GM21515 (cell line): ENCODE measurements at regions not wholly inside any gene's neighbourhood (a gene's known extent, or its start where the extent isn't known, plus 50 kb on each side); places are given as distances from the start of the nearest gene placed in this dataset.

Experiments
- ATAC-seq: cut with Tn5 transposase; IDR thresholded peaks from one replicate; pipeline ENCODE4 v1.9.1; 2021; ENCODE audit not compliant: unreplicated experiment

DNA sequence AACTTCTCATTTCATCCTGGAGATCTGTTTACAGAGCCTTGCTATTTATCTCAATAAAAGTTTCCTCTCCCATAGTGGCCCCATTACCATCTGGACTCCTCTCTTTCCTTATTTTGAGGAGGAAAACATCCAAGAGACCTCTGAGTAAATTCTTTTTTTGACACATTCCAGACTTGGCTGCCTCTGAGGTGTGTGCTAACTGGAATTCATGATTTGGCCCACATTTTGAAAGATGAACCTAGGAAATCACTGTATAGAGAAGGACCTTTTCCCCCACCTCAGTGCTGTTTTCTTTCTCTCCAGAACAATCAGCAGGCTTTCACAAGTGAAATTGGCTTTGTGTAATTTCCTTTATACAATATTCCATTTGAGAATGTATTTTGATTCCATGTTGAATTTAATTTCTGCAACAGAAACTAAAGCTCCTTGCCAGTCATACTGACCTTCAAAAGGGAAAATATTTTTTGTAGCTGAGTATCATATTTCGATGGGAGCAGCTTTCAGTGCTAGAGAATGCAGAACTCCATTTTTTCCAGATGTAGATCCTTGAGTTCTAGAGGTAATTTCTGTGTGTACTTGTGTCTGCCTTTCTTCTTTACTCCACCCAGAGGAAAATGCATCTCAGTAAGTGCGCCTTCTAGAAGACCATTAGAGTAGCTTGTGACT, 244.9 kb upstream of the RGS6 start:
- no peak for ATAC-seq

DNA sequence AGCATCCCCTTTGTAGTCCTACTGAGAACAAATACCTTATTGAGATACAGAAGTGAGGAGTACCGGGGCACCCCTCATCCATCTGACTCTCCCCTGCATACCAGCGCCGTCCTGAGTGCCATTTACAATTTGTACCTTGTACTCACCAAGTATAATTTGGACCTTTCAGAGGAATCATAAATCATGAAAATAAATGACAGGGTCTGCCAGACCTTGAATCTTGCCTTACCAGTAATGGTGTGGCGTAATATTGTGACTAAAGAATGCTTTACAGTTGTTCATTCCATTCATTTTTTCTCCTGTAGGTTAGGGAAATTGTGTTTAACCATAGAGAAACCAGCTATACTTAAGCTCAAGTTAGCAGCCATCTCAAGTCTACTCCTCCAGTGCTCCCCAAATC, 243.7 kb upstream of the RGS6 start:
- ATAC-seq: no peak

DNA sequence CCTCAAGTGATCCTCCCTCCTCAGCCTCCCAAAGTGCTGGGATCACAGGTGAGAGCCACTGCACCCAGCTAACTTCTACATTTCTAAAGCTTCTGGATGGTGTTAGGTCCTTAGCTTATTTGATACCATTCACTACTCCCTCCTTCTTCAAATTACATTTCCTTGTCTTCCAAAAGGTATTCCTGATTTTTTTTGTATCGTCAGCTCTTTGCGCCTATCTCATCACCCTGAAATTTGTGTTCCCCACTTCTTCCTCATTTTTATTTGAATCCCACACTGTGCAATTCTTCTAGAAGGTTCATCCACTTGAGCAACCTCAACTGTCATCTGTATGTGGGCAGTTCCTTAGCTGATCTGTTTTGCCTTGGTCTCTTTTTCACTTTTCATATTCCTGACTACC, 241.8 kb upstream of the RGS6 start:
- no peak for ATAC-seq

DNA sequence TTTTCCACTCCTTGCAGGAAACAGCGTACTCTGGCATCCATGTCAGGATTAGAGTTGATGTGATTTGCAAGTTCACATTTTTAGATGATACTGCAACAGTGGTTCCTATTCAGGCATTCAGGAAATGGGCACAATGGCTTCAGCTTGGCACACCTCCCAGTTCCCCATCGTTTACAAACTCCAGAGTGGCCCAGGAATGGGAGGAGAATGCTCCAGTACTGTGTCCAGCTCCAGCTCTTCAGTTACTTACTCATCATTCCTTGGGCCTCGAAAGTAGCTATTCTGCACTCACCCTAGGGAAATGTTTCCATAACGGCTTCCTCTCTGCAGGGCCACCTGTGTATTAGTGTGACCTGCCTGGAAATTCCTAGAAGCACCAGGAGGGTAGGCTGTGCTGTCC, 239.7 kb upstream of the RGS6 start:
- no peak for ATAC-seq

DNA sequence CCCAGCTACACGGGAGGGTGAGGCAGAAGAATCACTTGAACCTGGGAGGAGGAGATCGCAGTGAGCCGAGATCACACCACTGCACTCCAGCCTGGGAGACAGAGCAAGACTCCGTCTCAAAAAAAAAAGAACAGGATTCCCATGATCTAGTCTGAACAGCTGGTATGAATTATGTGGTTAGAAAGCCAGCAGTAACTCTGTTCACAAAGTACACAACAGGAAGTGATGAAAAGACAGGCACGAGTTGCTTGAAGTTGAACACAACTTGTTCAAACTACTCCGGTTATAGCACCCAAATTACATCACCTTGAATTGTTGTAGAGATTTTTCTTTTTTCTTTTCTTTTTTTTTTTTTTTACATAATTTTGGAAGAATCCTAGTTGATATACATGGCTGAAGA, 238.8 kb upstream of the RGS6 start:
- ATAC-seq: no peak

DNA sequence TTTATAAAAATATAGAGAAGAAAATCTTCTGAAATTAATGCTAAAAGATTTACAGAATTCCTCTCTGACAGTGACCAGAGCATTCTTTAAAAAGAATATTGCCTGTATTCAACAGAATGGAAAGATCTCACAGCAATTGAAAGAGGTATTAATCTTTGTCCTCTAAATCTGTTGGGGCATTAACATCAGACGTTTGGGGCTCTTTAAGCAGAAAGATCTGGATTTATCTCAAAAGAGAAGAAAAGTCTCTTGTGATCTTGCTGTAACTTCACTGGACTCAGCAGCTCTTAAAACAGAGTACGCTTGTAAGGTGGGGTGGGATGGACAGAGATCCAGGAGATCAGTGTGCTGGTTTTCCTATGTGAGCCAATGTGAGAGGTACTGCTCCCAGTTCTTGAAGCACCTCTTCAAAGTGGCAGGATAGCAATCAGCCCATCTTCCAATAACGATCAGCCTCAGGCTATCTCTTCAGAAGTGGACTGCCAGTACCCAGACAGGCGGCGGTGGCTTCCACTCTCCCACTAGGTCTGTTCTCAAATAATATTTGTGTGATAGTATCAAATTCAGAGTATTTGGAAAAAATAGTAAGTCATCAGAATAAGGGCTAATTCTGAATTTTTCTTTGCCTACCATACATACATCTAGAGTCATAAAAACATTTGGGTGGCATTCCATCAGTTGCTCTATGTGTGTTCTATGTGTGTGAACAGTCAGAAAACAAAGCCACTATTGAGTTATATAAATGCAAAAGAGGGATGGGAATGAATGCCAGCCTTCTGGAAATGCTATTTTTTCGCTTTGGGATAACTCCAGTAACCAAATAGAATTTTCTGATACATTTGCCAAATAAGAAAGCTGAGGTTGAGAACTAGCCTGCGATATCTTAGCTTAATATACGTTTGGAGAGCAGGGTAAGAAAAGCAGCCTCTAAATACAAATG, 237.4 kb upstream of the RGS6 start:
- ATAC-seq: no peak

DNA sequence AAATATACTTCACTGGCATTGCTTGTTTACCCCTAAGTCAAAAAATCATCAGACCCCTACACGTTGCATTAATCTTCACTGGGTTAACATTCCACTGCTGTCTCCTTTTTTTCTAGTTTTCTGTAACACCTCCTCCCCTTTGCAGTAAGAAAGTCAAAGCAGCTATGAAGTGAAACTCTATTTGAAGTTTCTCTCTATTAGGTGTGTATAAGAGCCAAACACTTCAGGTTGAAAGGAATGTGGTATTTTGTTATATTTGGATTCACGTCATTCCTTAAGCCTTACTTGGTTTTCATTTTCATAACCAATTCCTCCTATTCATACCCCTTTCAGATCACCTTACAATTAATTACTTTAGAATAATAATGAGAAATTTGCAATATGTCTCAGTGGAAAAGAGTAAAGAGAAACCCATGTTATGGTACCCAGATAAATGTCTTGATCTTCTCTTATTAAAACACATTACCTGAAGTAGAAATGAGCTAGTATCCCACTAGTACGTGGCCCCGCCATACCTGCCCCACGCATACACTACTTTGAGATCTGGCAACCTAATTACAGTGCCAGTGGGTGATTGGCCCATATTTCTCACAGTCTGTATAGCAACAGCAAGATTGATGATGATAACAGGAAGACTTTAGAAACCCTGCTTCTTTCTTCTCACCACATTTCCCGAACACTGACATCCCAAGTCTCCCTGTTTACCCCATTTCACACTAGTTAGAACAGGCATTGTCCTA, 236.4 kb upstream of the RGS6 start:
- ATAC-seq: no peak

DNA sequence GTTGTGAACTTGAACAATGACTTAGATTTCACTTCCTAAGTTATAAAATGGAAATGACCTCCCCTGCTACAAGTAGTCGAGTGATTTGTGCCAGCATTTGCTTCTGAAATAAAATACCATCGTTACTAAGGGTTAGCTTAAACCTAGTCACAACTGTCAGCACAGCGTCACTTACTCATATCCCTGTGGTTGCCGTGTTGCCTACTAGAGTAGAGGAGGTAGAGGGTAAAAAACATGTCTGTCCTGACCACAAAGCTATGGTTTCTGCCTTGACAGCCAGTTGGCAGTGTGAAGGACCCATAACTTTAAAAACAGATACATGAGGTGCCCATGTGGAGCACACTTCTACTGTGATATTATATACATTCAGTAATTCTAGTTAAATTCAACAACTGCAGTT, 234.2 kb upstream of the RGS6 start:
- no peak for ATAC-seq

DNA sequence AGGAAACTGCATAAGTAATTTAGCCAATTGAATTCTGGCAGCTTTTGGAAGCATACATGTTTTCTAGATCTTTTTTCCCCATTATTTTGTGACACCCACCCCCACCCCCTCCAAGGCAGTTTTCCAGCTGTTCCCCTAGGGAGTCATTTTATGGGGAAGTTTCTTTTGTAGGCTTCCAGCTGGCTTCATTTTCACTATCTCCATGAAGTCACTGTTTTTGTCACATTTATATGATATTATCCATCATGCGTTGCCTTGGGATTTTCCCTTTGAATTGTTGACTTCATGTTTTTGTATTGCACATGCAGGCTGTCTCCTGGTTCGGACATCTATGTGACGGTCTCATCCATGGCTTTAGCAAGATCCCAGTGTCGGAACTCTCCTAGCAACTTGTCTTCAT, 233.6 kb upstream of the RGS6 start:
- ATAC-seq: no peak

DNA sequence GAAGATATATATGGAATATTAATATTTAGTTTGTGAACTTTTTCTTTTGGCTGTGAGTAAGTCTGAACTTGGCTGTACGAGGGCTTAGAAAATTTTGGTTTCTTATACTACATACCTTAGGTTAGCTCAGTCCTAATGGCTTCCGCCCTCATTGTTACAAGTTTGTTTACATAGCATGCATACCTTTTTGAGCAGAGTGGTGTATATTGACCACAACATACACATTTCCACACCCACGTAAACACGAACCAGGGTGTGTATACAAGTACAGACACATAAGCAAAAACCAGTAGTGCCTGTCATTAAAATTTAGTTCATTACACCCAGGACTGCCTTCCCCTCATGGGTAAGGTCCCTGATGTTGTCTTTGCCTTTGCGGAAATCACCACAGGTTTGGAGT, 230.2 kb upstream of the RGS6 start:
- no peak for ATAC-seq

DNA sequence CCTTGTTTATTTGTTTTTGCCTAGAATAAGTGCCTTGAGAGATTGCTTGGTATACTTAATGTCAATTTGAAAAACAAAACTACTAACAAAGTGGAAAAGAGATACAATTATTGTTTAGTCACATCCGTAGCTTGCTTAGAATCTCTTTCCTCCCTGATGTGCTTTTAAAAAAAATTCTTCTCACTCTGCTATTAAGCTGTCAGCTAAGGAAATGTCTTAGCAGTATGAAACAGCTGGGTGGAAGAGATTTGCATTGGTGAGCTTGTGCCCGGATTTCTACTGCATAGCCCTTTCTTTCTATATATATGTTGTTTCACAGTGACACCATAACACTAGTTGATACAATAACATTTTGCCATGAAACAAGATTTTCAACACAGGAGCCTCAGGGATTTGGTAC, 229.4 kb upstream of the RGS6 start:
- no peak for ATAC-seq

DNA sequence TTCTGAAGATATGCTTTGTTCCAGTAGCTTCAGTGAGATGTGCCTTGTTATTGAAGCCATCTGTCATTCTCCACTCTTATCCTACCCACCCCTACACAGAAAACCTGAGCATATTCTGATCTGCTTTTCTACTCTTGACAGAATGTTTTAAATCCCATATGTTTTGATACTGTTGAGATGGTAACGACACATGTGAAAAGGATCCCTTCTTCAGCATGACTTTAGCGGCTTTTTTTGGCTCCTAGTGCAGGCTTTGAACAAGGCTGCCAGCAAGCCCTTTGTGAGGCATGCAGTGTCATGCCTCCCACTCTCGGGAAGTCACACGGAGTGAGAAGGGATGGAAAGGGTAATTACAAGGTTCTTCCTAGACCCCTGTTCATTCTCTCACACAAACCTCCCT, 228.8 kb upstream of the RGS6 start:
- ATAC-seq: no peak

DNA sequence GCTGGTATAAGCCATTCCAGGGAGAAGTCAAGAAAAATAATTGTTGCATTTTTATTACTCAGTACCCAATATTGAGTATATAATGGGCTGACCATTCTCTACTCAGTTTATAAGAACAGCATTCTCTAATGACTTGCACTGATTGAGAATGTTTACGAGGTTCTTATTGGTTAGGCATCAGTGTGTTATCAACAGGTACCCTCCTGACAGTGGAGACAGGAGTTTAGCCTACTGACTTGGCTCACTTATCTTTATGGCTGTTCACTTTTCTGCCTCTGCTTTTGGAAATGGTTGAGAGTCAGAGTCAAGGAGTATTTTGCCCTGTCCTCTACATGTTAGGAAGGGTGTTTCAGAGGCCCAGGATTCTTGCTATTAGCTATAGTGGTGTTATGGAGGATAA, 228.0 kb upstream of the RGS6 start:
- ATAC-seq: no peak

DNA sequence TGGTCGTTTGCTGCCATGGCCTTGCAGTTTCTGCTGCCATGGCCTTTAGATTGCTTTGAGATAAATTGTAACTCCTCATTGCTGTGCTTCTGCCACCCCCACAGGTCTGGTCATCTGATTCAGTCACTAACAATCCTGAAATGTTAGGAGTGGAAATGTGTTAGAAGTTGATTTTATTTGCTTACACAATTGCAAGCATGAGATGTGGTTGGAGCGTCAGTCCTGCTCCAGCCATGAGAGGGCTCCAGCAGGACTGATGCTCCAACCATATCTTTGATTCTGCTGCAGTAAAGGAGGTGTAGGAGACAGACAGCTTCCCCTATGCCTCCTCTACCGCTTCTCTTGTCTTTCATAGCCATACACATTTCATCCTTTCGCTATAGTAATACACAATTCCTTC, 226.8 kb upstream of the RGS6 start:
- ATAC-seq: no peak

DNA sequence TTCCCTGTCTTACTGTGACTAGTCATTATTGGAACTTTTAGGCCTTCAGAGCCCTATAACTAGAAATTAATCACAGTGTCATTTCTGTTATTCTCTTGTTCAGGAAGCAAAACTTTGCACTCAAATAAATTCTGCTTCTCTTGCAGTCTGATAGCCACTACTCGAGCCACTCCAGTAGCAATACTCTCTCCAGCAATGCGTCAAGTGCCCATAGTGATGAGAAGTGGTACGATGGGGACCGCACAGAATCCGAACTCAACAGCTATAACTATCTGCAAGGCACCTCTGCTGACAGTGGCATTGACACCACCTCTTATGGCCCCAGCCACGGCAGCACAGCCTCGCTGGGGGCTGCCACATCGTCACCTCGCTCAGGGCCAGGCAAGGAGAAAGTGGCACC, 223.2 kb upstream of the RGS6 start:
- no peak for ATAC-seq

DNA sequence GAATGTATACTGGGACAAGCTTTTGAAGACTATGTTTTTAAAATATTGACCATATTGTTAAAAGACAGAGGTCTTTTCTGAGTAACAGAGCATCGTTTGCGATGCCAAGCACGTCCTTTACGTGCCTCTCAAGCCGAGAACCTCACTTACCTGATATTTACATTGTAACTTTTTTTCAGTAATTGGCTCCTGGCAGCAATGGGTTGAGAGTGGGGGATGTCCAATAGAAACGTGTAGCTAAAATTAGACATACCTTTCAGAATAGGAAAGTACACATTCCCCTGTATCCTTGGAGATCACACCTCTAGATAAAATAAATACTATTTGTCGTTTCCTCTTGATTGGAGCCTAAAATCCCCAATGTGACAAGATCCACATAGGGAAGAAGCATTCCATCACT, 222.2 kb upstream of the RGS6 start:
- ATAC-seq: no peak

DNA sequence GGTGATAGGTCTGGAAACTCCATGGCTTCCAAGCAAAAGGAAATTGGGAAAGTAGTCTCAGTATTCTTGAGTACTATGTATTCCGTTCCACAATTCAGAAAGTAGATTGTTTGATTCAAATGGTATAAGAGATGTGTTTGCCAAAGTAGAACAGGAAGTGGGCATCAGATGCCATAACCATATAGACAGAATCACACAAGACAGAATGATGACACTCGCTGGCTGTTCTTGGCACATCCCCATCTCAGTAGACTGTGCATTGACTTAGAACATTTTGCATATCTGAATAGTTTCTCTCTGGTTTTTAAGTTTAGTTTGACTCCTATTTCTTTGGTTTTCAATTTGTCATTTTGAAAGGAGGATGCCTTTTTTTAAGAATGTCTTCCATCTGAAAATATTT, 221.1 kb upstream of the RGS6 start:
- no peak for ATAC-seq

DNA sequence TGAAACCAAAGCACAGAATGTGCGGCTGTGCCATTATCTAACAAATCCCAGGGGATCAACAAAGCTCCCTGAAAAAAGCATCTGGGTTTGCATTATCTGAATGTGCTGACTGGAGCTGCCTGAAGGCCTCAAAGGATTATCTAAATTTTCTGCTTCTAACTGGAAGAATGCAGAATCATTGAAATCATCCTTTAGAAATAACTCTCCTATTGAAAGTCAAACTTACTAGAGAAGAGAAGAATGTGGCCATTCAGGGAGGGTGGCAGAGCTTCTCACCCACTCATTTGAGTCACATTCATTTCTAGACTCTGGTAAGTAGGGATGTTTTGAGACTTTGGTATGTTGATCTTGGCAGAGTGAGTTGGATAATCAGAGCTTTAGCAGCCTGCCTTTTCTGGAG, 220.6 kb upstream of the RGS6 start:
- ATAC-seq: no peak

DNA sequence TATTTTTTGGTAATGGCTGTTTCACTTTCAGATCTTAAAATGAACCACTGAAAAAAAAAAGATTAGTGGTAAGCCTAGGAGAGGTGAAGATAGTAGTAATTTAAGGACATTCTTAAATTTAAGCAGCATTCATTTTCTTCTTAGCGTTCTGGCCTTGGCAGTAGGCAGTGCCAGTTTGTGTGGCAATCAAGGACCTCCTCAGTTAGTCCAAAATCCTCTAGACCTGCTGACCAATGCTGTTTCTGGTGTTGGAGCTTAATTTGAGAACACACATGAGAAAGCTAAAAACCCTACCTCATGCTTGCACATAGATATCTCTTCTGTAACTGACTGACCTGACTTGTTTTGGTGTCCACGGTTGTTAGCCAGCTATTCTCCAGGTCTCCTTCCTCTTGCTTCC, 219.8 kb upstream of the RGS6 start:
- ATAC-seq: no peak

DNA sequence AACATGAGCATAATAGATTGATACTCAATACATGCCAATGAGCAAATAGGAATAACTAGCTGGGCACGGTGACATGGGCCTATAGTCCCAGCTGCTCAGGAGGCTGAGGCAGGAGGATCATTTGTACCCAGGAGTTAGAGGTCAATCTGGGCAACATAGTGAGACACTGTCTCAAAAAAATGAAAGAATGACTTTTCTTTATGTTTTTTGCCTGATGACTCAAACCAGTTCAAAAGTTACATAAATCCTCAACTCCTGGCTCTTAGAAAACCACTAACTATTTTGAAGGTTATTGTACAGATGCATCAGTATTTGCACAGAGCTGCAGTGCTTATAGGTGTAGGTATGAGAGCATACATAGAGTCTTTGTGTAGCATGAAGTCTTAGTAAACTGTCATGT, 219.2 kb upstream of the RGS6 start:
- ATAC-seq: no peak

DNA sequence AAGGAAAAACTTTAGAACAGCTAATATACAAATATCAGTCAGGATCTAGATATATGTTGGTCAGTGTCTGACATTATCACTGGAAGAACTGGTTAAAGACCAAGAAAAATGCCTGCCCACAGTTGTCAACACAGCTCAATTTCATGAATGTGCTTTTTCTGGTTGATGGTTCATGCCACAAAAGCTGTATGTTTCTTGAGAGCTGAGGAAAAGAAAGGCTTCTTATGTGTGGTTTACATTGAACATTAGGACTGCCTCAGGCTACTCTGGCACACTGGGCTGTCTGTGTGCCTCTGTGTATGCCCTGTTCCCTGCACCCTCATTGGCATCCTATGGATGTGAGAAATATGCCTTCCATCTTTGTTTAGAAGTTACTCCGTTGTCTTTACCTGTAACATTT, 218.8 kb upstream of the RGS6 start:
- no peak for ATAC-seq

DNA sequence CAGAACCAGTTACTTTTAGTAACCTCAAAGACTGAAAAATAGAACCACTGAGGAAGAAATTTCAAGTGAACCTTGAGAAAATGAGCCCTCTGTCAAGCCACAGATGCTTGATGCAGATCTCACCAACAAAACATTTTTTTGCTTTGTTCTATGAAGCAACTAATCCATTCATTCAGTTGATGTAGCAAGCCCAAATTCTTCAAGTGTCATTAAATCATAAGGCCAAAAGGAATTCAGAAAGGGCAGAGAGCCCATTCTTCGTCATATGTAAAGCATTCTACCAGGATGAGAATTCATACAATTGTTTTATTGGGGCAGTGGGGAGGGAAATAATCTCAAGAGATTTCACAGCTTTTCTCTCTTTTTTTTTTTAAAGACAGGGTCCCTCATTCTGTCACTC, 218.0 kb upstream of the RGS6 start:
- ATAC-seq: no peak
